HEK293 (cell line): ENCODE measurements at regions not wholly inside any gene's neighbourhood (a gene's known extent, or its start where the extent isn't known, plus 50 kb on each side); places are given as distances from the start of the nearest gene placed in this dataset.
A peak's percentile ranks its signal among the peaks of the same experiment; 100 is the strongest.

Source experiments
- MEIS1 ChIP-seq: sonication (generic); formaldehyde crosslinking; IDR thresholded peaks from 2 replicates; pipeline ENCODE4 v1.8.1; 2022; ENCODE audit warnings: missing genetic modification reagents, mild to moderate bottlenecking, borderline replicate concordance
- REST ChIP-seq: fragments of 450-650 bp; formaldehyde crosslinking; IDR thresholded peaks from 2 replicates; pipeline ENCODE4 v1.5.1; 2016; ENCODE audit warnings: missing biosample characterization, missing genetic modification characterization
- SP7 ChIP-seq: fragments of 450-650 bp; formaldehyde crosslinking; IDR thresholded peaks from 2 replicates; pipeline ENCODE4 v1.5.1; 2016; ENCODE audit warnings: missing biosample characterization, missing genetic modification characterization
- ZBTB21 ChIP-seq: fragments of 450-650 bp; formaldehyde crosslinking; IDR thresholded peaks from 2 replicates; pipeline ENCODE4 v1.5.1; 2017; ENCODE audit warnings: missing biosample characterization, missing genetic modification characterization
- ZIC2 ChIP-seq: fragments of 450-650 bp; formaldehyde crosslinking; IDR thresholded peaks from 2 replicates; pipeline ENCODE4 v1.5.1; 2016; ENCODE audit warnings: missing biosample characterization, missing genetic modification characterization
- ZNF10 ChIP-seq: fragments of 450-650 bp; formaldehyde crosslinking; IDR thresholded peaks from 2 replicates; pipeline ENCODE4 v1.5.1; 2017; ENCODE audit warnings: missing biosample characterization, missing genetic modification characterization
- ZNF133 ChIP-seq: fragments of 450-650 bp; formaldehyde crosslinking; IDR thresholded peaks from 2 replicates; pipeline ENCODE4 v1.5.1; 2016; ENCODE audit warnings: missing biosample characterization, missing genetic modification characterization
- ZNF138 ChIP-seq: fragments of 450-650 bp; formaldehyde crosslinking; IDR thresholded peaks from 2 replicates; pipeline ENCODE4 v1.5.1; 2016; ENCODE audit warnings: missing biosample characterization, missing genetic modification characterization, borderline replicate concordance
- ZNF223 ChIP-seq: fragments of 450-650 bp; formaldehyde crosslinking; IDR thresholded peaks from 2 replicates; pipeline ENCODE4 v1.5.1; 2016; ENCODE audit warnings: missing biosample characterization, missing genetic modification characterization
- ZNF280D ChIP-seq: fragments of 450-650 bp; formaldehyde crosslinking; IDR thresholded peaks from 2 replicates; pipeline ENCODE4 v1.5.1; 2016; ENCODE audit warnings: missing biosample characterization, missing genetic modification characterization
- ZNF311 ChIP-seq: fragments of 450-650 bp; formaldehyde crosslinking; IDR thresholded peaks from 2 replicates; pipeline ENCODE4 v1.5.1; 2017; ENCODE audit warnings: missing biosample characterization, missing genetic modification characterization, borderline replicate concordance
- ZNF404 ChIP-seq: fragments of 450-650 bp; formaldehyde crosslinking; IDR thresholded peaks from 2 replicates; pipeline ENCODE4 v1.5.1; 2017; ENCODE audit warnings: missing biosample characterization, missing genetic modification characterization
- ZNF560 ChIP-seq: fragments of 450-650 bp; formaldehyde crosslinking; IDR thresholded peaks from 2 replicates; pipeline ENCODE4 v1.5.1; 2017; ENCODE audit warnings: missing biosample characterization, missing genetic modification characterization, borderline replicate concordance
- ZNF561 ChIP-seq: fragments of 450-650 bp; IDR thresholded peaks from 2 replicates; pipeline ENCODE4 v1.5.1; 2018; ENCODE audit warnings: missing biosample characterization, missing genetic modification characterization, borderline replicate concordance
- ZNF610 ChIP-seq: fragments of 450-650 bp; formaldehyde crosslinking; IDR thresholded peaks from 2 replicates; pipeline ENCODE4 v1.5.1; 2016; ENCODE audit warnings: missing biosample characterization, missing genetic modification characterization, borderline replicate concordance
- ZNF645 ChIP-seq: fragments of 450-650 bp; formaldehyde crosslinking; IDR thresholded peaks from 2 replicates; pipeline ENCODE4; 2016; ENCODE audit warnings: missing biosample characterization, missing genetic modification characterization
- ZNF747 ChIP-seq: fragments of 450-650 bp; formaldehyde crosslinking; IDR thresholded peaks from 2 replicates; pipeline ENCODE4 v1.5.1; 2016; ENCODE audit warnings: missing biosample characterization, missing genetic modification characterization
- ZNF76 ChIP-seq: fragments of 450-650 bp; formaldehyde crosslinking; IDR thresholded peaks from 2 replicates; pipeline ENCODE4; 2016; ENCODE audit warnings: low read depth, missing biosample characterization, missing genetic modification characterization, borderline replicate concordance
- TF ChIP-seq, protein P1 (sequence below): fragments of 450-650 bp; formaldehyde crosslinking; optimal IDR thresholded peaks from 2 replicates; pipeline ENCODE3; 2016; ENCODE audit warnings: missing biosample characterization, mild to moderate bottlenecking, missing genetic modification characterization
- TF ChIP-seq, protein P2 (sequence below): fragments of 450-650 bp; formaldehyde crosslinking; IDR thresholded peaks from 2 replicates; pipeline ENCODE4 v1.5.1; 2016; ENCODE audit warnings: missing biosample characterization, missing genetic modification characterization
- TF ChIP-seq, protein P3 (sequence below): fragments of 450-650 bp; formaldehyde crosslinking; IDR thresholded peaks from 2 replicates; pipeline ENCODE4 v1.5.1; 2016; ENCODE audit warnings: missing biosample characterization, missing genetic modification characterization

GRCh38 chr11:119791701-119792151 is 62.7 kb upstream of the NECTIN1 start (continued):
- TF ChIP-seq, protein P1, sequence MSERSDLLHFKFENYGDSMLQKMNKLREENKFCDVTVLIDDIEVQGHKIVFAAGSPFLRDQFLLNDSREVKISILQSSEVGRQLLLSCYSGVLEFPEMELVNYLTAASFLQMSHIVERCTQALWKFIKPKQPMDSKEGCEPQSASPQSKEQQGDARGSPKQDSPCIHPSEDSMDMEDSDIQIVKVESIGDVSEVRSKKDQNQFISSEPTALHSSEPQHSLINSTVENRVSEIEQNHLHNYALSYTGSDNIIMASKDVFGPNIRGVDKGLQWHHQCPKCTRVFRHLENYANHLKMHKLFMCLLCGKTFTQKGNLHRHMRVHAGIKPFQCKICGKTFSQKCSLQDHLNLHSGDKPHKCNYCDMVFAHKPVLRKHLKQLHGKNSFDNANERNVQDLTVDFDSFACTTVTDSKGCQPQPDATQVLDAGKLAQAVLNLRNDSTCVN (tag by site-specific recombination): no peak
- no peak for TF ChIP-seq ZNF280D (tag by site-specific recombination)
- TF ChIP-seq ZNF223: no peak
- TF ChIP-seq REST: no peak
- no peak for TF ChIP-seq ZNF560 (tag by site-specific recombination)
- TF ChIP-seq, protein P2, sequence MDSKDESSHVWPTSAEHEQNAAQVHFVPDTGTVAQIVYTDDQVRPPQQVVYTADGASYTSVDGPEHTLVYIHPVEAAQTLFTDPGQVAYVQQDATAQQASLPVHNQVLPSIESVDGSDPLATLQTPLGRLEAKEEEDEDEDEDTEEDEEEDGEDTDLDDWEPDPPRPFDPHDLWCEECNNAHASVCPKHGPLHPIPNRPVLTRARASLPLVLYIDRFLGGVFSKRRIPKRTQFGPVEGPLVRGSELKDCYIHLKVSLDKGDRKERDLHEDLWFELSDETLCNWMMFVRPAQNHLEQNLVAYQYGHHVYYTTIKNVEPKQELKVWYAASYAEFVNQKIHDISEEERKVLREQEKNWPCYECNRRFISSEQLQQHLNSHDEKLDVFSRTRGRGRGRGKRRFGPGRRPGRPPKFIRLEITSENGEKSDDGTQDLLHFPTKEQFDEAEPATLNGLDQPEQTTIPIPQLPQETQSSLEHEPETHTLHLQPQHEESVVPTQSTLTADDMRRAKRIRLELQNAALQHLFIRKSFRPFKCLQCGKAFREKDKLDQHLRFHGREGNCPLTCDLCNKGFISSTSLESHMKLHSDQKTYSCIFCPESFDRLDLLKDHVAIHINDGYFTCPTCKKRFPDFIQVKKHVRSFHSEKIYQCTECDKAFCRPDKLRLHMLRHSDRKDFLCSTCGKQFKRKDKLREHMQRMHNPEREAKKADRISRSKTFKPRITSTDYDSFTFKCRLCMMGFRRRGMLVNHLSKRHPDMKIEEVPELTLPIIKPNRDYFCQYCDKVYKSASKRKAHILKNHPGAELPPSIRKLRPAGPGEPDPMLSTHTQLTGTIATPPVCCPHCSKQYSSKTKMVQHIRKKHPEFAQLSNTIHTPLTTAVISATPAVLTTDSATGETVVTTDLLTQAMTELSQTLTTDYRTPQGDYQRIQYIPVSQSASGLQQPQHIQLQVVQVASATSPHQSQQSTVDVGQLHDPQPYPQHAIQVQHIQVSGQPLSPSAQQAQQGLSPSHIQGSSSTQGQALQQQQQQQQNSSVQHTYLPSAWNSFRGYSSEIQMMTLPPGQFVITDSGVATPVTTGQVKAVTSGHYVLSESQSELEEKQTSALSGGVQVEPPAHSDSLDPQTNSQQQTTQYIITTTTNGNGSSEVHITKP (tag by site-specific recombination): no peak
- no peak for TF ChIP-seq ZNF138
- no peak for TF ChIP-seq ZNF404 (tag by site-specific recombination)
- TF ChIP-seq ZNF76 (tag by site-specific recombination): no peak
- TF ChIP-seq ZNF10: no peak
- TF ChIP-seq ZNF133: no peak
- 0 out of 2 replicates have a peak, but pooled peaks have one; percentile 20 for TF ChIP-seq SP7
- TF ChIP-seq ZBTB21 (tag by site-specific recombination): no peak
- TF ChIP-seq ZNF747 (tag by site-specific recombination): no peak
- TF ChIP-seq ZIC2 (tag by site-specific recombination): peak; percentile 100
- no peak for TF ChIP-seq ZNF311 (tag by site-specific recombination)
- no peak for TF ChIP-seq ZNF645 (tag by site-specific recombination)
- no peak for TF ChIP-seq MEIS1
- no peak for TF ChIP-seq ZNF610 (tag by site-specific recombination)
- TF ChIP-seq, protein P3, sequence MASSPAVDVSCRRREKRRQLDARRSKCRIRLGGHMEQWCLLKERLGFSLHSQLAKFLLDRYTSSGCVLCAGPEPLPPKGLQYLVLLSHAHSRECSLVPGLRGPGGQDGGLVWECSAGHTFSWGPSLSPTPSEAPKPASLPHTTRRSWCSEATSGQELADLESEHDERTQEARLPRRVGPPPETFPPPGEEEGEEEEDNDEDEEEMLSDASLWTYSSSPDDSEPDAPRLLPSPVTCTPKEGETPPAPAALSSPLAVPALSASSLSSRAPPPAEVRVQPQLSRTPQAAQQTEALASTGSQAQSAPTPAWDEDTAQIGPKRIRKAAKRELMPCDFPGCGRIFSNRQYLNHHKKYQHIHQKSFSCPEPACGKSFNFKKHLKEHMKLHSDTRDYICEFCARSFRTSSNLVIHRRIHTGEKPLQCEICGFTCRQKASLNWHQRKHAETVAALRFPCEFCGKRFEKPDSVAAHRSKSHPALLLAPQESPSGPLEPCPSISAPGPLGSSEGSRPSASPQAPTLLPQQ: no peak
- no peak for TF ChIP-seq ZNF561 (tag by site-specific recombination)
